COLO829 (cell line): ENCODE measurements at regions not wholly inside any gene's neighbourhood (a gene's known extent, or its start where the extent isn't known, plus 50 kb on each side); places are given as distances from the start of the nearest gene placed in this dataset.
A peak's percentile ranks its signal among the peaks of the same experiment; 100 is the strongest.

ENCODE experiments used
- DNase-seq: peaks from one replicate; pipeline ENCODE4 v3.0.0; 2012; ENCODE audit warnings: low spot score

- peak; percentile 81 for DNase-seq
Observed at GRCh38 chr12:94516985-94517384, 57.3 kb upstream of the CEP83 start.

- no peak for DNase-seq
Observed at GRCh38 chr12:94513527-94513926, 53.9 kb upstream of the CEP83 start.

- no peak for DNase-seq
Observed at GRCh38 chr12:94511506-94511905, 51.8 kb upstream of the CEP83 start.

- DNase-seq: no peak
Observed at GRCh38 chr12:94510128-94510527, 50.5 kb upstream of the CEP83 start.
